ENCODE measurements at regions not wholly inside any gene's neighbourhood (a gene's known extent, or its start where the extent isn't known, plus 50 kb on each side); places are given as distances from the start of the nearest gene placed in this dataset.

DNA sequence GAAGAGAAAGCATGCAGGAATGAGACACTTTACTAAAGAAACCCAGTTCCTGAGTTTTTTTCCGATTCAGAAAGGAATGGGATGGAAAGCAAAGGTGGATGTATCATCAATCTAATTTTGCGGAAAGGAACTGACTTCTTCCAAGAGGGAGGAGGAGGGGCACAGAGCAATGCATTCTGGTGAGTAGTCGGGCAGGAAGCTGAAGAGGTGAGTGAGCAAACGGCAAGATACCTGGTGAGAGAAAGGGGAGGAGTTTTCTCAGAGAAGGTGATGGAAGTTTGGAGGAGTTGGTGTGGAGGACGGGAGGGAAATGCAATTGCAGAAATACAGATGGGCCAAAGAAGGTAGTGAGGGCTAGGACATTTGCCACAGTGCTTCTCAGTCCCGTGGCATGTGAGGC is 713.2 kb downstream of the KCNJ2 start:
- Histone ChIP-seq H3K27me3 (ENCODE audit: insufficient read depth, poor library complexity, severe bottlenecking) (no peaks in the 10 kb centered on the region), H3K27ac (replicated peaks) (no peak overlapping the region), H3K4me3 (replicated peaks; ENCODE audit: insufficient read depth, low read length) (no peak overlapping the region)
- TF ChIP-seq CTCF (IDR thresholded peaks at IDR 0.05; ENCODE audit: insufficient read depth, low read length) (no peak), SPI1 (IDR thresholded peaks at IDR 0.05; ENCODE audit: borderline replicate concordance, low read depth) (no peak), REST (IDR thresholded peaks at IDR 0.05; ENCODE audit: insufficient replicate concordance, low read depth) (no peak), GABPA (IDR thresholded peaks at IDR 0.05; ENCODE audit: low read depth) (no peak), POLR2AphosphoS5 (IDR thresholded peaks at IDR 0.05; ENCODE audit: low read depth) (no peak)
- no peak for DNase-seq (ENCODE audit: low read depth in 1 of 2, low spot score in 1 of 2)

DNA sequence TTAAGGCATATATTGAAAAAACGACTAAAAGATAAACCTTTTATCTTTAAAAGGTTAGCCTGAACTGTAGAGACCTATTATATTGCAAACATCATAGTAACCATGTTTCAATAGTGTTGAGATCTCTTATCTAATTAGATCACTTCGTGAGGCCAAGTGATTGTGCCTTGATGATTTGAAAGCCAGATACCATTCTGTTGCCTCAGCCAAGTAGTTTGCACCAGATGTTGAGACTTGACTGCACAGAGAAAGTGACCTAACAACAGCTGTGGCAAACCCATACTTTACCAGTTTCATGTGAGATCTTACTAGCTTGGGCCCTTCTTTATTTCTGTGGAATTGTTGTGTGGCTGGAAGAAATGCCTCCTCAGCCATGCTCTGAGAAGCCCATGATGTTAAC is 717.3 kb downstream of the KCNJ2 start:
- Histone ChIP-seq H3K27ac (replicated peaks) (no peak overlapping the region), H3K4me3 (replicated peaks; ENCODE audit: insufficient read depth, low read length) (no peak overlapping the region), H3K27me3 (ENCODE audit: insufficient read depth, poor library complexity, severe bottlenecking) (no peaks in the 10 kb centered on the region)
- no peak for DNase-seq (ENCODE audit: low read depth in 1 of 2, low spot score in 1 of 2)
- TF ChIP-seq SPI1 (IDR thresholded peaks at IDR 0.05; ENCODE audit: borderline replicate concordance, low read depth) = no peak
- TF ChIP-seq REST (IDR thresholded peaks at IDR 0.05; ENCODE audit: insufficient replicate concordance, low read depth) = no peak
- no peak for TF ChIP-seq POLR2AphosphoS5 (IDR thresholded peaks at IDR 0.05; ENCODE audit: low read depth)
- TF ChIP-seq GABPA (IDR thresholded peaks at IDR 0.05; ENCODE audit: low read depth) = no peak
- TF ChIP-seq CTCF (IDR thresholded peaks at IDR 0.05; ENCODE audit: insufficient read depth, low read length) = no peak

- Histone ChIP-seq H3K27me3 (ENCODE audit: insufficient read depth, poor library complexity, severe bottlenecking) (no peaks in the 10 kb centered on the region), H3K4me3 (replicated peaks; ENCODE audit: insufficient read depth, low read length) (no peak overlapping the region), H3K27ac (replicated peaks) (no peak overlapping the region)
- DNase-seq (ENCODE audit: low read depth in 1 of 2, low spot score in 1 of 2) = no peak
- TF ChIP-seq REST (IDR thresholded peaks at IDR 0.05; ENCODE audit: insufficient replicate concordance, low read depth) = no peak
- no peak for TF ChIP-seq SPI1 (IDR thresholded peaks at IDR 0.05; ENCODE audit: borderline replicate concordance, low read depth)
- TF ChIP-seq CTCF (IDR thresholded peaks at IDR 0.05; ENCODE audit: insufficient read depth, low read length) = no peak
- no peak for TF ChIP-seq GABPA (IDR thresholded peaks at IDR 0.05; ENCODE audit: low read depth)
- no peak for TF ChIP-seq POLR2AphosphoS5 (IDR thresholded peaks at IDR 0.05; ENCODE audit: low read depth)
These were observed 719.0 kb downstream of the KCNJ2 start for GRCh38 chr17:70888324-70888723.

All from HL-60 (cell line).